Glomerular endothelial cell (primary cell): ENCODE measurements at regions not wholly inside any gene's neighbourhood (a gene's known extent, or its start where the extent isn't known, plus 50 kb on each side); places are given as distances from the start of the nearest gene placed in this dataset.
A peak's percentile ranks its signal among the peaks of the same experiment; 100 is the strongest.

Source experiments
- DNase-seq: peaks from one replicate; pipeline ENCODE4 v3.0.0-alpha.2; 2011; ENCODE audit warnings: low read depth, low spot score; ENCODE audit errors: extremely low read depth

DNA sequence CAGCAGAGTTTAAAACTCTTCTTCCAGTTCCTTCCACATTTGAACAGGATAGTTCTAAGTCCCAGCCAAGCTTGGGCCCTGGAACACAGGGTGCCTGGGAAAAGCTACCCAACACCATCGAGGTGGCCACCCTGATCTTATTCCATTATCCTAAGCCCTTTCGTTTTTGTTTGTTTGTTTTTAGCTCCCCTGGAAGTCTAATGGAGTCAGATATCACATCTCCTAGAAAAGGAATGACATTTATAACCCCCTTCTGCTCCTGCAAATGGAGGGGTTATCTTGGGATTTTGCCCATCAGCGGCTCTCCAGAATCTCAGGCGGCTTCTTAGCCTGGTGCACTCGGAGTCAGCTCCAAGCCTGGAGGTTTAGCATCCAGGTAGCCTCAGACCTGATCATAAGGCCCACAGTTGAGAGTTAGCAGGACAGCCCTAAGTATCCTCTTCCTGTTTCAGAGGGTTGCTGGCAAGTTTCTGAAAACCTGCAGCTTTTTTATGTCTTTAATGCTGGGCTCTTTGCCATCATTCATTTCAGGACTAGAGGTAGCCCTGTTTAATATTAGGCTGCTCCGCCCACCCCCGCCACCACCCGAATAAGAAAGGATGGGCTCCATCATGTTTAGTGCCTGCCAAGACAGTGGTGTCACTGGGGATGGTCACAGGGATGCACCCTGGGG, 230.0 kb upstream of the LNX1 start:
- DNase-seq = no peak

DNA sequence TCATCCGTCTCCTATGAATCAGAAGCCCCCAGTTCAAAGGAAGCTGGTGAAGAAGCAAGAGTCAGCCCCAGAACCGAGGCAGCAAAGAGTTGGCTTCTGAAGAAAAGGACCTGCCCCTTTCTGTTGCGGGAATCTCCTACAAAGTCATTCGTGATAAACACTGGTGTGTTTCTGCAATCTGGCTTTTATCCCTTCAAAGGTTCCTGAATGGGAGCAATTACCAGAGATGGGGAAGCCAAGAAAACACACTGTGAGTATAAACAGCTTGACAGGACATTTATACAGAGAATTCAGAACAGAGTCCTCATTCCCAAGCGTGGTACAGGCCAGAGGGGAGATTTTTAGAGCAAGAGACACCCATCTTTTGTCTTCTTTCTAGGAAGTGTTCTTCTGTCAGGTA, 226.8 kb upstream of the LNX1 start:
- no peak for DNase-seq

DNA sequence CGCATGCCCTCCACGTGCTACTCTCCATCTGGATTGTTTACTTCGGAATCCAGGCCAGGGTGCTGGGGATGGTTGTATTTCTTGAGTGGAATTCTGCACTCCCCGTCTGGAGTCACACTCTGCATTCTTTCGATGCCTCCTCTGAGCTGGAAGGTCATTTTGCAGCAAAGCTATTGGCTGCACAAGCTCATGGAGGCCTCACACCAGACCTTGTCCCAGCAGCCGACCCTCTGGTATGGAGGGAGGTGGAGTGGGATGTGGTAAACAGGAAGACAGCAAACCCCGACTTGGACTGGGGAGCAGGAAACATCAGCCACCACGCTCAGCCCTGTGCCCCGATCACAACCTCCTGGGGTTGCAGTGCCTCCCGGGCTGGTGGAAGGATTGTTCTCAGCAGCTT, 225.3 kb upstream of the LNX1 start:
- no peak for DNase-seq

- no peak for DNase-seq
Observed at GRCh38 chr4:53815281-53815680, 224.0 kb upstream of the LNX1 start.

GRCh38 chr4:53813998-53814397, 222.7 kb upstream of the LNX1 start:
- no peak for DNase-seq

DNA sequence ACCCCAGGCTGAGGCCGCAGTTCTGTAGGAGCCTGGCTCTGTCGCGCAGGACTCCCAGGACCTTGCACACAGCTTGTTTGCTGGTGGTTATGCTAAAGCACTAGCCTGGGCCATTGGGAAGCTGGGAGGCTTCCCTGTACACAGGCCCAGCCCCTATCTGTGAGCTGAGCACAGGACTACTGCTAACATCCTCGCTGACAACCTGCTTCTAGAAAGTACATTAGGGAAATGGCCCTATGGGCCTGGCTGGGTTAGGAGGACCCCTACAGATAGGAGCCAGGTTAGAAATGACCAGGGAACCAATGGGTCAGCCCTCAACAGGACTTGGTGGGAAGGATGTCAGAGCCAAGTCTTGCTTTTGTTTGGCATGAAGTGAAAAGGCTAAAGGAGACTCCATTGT, 219.4 kb upstream of the LNX1 start:
- no peak for DNase-seq

- no peak for DNase-seq
Observed at GRCh38 chr4:53809816-53810215, 218.5 kb upstream of the LNX1 start.

GRCh38 chr4:53805291-53805690, 214.0 kb upstream of the LNX1 start:
- no peak for DNase-seq

- DNase-seq = peak; percentile 9
Observed at GRCh38 chr4:53804719-53805118, 213.4 kb upstream of the LNX1 start.

GRCh38 chr4:53802500-53802899, 211.2 kb upstream of the LNX1 start:
- DNase-seq = no peak

- DNase-seq = no peak
Observed at GRCh38 chr4:53801373-53801772, 210.1 kb upstream of the LNX1 start.

GRCh38 chr4:53800741-53801140, 209.5 kb upstream of the LNX1 start:
- DNase-seq = no peak

- DNase-seq = no peak
Observed at GRCh38 chr4:53793096-53793495, 201.8 kb upstream of the LNX1 start.

- DNase-seq = no peak
Observed at GRCh38 chr4:53790286-53790685, 199.0 kb upstream of the LNX1 start.

DNA sequence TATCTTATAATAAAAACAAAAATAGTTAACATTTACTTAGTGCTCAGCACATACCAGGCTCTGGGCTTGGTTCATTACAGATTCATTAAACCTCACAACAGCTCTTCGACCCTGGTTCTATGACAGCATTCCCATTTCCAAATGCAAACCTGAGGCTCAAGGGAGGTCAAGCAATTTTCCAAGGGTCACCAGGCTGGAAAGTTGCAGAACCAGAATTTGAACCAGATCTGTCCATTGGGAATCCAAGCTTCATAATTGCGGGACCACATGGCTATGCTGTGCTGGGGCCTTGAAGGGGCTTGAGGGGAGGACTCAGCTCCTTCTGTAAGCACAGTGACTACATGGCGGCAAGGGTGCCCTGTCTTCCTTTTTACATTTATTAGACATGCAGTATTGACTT, 197.3 kb upstream of the LNX1 start:
- DNase-seq = no peak

DNA sequence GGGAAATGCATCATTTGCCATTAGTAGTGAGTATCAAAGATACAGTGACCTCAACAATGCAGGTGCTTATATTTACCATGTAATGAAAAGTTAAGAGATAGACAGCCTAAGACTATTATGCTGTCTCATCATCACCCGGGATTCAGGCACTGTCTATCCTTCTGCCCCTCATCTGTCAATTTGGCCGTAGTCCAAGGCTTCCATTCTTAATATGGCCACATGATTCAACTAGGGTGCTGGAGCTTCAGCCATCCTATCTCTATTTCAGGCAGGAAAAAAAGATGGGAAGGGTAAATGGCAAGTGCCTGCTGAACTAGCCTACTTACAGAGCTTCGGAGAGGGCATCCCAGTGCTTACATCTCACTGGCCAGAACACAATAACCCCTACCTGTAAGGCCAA, 196.7 kb upstream of the LNX1 start:
- no peak for DNase-seq

GRCh38 chr4:53786632-53787031, 195.3 kb upstream of the LNX1 start:
- no peak for DNase-seq

GRCh38 chr4:53785996-53786395, 194.7 kb upstream of the LNX1 start:
- DNase-seq = no peak

DNA sequence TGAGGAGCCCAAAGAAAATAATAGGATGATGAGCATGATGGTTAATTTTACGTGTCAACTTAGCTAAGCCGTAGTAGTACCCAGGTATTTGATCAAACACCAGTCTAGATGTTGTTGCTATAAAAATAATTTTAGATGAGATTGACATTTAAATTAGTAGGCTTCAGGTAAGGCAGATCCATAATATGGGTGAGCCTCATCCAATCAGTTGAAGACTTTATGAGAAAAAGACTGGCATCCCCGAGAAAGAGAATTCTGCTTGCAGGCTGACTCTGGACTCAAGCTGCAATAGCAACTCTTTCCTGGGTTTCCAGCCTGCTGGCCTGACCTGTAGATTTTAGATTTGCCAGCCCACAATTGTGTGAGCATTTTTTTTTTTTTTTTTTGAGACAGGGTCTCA, 192.8 kb upstream of the LNX1 start:
- no peak for DNase-seq

GRCh38 chr4:53783208-53783859, 192.0 kb upstream of the LNX1 start:
- DNase-seq = no peak

- DNase-seq = no peak
Observed at GRCh38 chr4:53782458-53782845, 191.2 kb upstream of the LNX1 start.

DNA sequence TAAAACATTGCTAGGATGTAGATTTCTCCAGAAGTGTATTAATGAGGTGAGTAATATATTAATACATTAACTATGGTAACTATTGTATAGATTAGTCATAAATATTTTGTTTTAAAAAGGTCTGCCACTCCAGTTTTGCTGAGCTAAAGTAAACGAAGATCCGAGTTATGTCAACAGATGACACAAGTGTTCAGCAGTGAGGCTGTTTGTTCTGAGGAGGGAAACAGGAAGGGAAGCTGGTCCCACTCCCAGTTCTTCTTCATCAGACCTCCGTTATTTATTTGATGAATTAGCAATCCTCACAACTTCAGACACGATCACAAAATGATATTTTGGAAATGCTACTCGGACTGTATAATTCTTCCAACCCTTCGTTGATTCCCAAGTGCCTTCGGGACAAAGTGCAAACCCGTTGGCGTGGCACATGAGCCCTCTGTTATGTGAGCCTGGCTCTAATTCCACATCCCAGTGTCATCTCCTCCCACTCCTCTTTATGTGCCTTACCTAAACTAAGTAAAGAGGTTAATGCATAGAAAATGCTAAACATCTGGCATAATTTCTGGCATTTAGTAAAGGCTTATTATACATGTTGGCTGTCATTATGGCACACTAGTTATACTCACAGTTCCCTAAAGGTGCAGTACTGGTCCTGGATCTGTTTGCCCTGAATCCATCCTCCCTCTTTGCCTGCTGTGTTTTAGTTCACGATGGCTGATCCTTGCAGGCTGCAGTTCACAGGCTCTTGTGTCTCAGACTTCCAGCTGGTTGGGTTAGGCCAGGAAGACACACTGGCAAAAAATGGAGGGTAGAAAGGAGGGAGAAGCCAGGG, 190.6 kb upstream of the LNX1 start:
- DNase-seq = no peak
